ENCODE measurements at regions not wholly inside any gene's neighbourhood (a gene's known extent, or its start where the extent isn't known, plus 50 kb on each side); places are given as distances from the start of the nearest gene placed in this dataset.

DNA sequence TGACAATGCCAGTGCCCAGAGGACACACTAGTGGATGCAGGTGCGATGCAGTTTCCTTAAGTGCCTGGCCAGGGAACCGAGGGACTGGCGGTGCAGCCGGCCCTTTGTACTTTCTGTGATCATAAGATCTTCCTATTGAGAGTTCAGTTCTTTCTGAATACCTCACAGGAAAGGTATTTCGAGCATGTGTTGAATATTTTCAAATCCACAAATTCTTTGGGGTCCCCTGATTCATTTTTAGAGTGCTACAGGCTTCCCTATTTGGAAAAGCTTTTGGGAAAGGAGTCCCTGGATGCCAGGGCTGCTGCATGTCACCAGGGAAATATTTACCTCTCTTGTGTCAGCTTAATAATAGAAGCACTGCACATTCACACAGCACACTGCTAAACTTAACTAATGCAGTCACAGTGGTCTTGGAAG is 281.5 kb downstream of the GADD45G start:
- TF ChIP-seq CTCF (IDR thresholded peaks at IDR 0.05; ENCODE audit: low read length): no peak
- no peak for TF ChIP-seq EZH2phosphoT487 (IDR thresholded peaks at IDR 0.05; ENCODE audit: low read length)
- TF ChIP-seq EZH2 (optimal IDR thresholded peaks at IDR 0.05; ENCODE audit: low read depth, low read length): no peak
